IMR-90 (cell line): ENCODE measurements at regions not wholly inside any gene's neighbourhood (a gene's known extent, or its start where the extent isn't known, plus 50 kb on each side); places are given as distances from the start of the nearest gene placed in this dataset.

ENCODE experiments used
- ATAC-seq: fragments of 200-7000 bp; cut with Tn5 transposase; 2 replicates; pipeline ENCODE4 v1.9.1; 2020; ENCODE audit warnings: low read depth, mild to moderate bottlenecking, moderate library complexity
- BruUV-seq: library from RNA; stranded (reverse); fragments of 400-500 nt; replicated peaks from 2 replicates; lab custom pipeline; 2021; lab: Mats Ljungman, UMichigan
- CTCF ChIA-PET: fragments of 300-600 bp; formaldehyde crosslinking; extraction: SDS; loops from one replicate; lab custom pipeline; 2021; ENCODE audit warnings: antibody characterized with exemption; lab: Yijun Ruan, JAX
- POLR2A ChIA-PET: fragments of 300-600 bp; sonication (Branson Sonifier 250); formaldehyde crosslinking; loops from one replicate; lab custom pipeline; 2022; ENCODE audit warnings: antibody characterized with exemption; ENCODE audit not compliant: unreplicated experiment; lab: Charles Lee
- DNase-seq: peaks from one replicate; pipeline ENCODE4 v3.0.0; 2013
- H2AFZ ChIP-seq: replicated peaks from 2 replicates; pipeline ENCODE3; 2013; ENCODE audit warnings: low read length, mild to moderate bottlenecking; ENCODE audit not compliant: poor library complexity
- H2AK5ac ChIP-seq: 2 replicates; pipeline ENCODE4 v1.6.1; 2013; ENCODE audit warnings: low read depth, low read length, inconsistent platforms
- H2AK9ac ChIP-seq: replicated peaks from 2 replicates; pipeline ENCODE3; 2013; ENCODE audit warnings: mild to moderate bottlenecking, low read depth, low read length, moderate library complexity; ENCODE audit not compliant: poor library complexity
- H2BK120ac ChIP-seq: 2 replicates; pipeline ENCODE4 v1.6.1; 2013; ENCODE audit warnings: low read depth, low read length, inconsistent platforms
- H2BK15ac ChIP-seq: 3 replicates; pipeline ENCODE4 v1.6.1; 2013; ENCODE audit warnings: low read depth, low read length, inconsistent platforms
- H2BK20ac ChIP-seq: 2 replicates; pipeline ENCODE4 v1.6.1; 2013; ENCODE audit warnings: low read depth, mild to moderate bottlenecking, inconsistent platforms, low read length, moderate library complexity
- H2BK5ac ChIP-seq: 2 replicates; pipeline ENCODE4 v1.6.1; 2013; ENCODE audit warnings: mild to moderate bottlenecking, low read depth, low read length, inconsistent platforms; ENCODE audit not compliant: poor library complexity, severe bottlenecking
- H3K14ac ChIP-seq: replicated peaks from 2 replicates; pipeline ENCODE4 v1.6.1; 2013; ENCODE audit warnings: low read depth, low read length, inconsistent platforms
- H3K18ac ChIP-seq: 2 replicates; pipeline ENCODE4 v1.6.1; 2013; ENCODE audit warnings: low read depth, low read length, control low read depth
- H3K23ac ChIP-seq: 2 replicates; pipeline ENCODE4 v1.6.1; 2013; ENCODE audit warnings: low read depth, low read length, inconsistent platforms
- H3K27ac ChIP-seq: 2 replicates; pipeline ENCODE4 v1.5.1; 2013; ENCODE audit warnings: mild to moderate bottlenecking, control low read depth, low read length; ENCODE audit not compliant: insufficient read depth
- H3K27me3 ChIP-seq: 2 replicates; pipeline ENCODE4 v1.6.1; 2013; ENCODE audit warnings: low read length; ENCODE audit not compliant: control insufficient read depth, insufficient read depth
- H3K36me3 ChIP-seq: 2 replicates; pipeline ENCODE4 v1.6.1; 2013; ENCODE audit warnings: low read length, mixed read lengths; ENCODE audit not compliant: control insufficient read depth, insufficient read depth
- H3K4ac ChIP-seq: 2 replicates; pipeline ENCODE4 v1.6.1; 2013; ENCODE audit warnings: low read depth, low read length, inconsistent platforms
- H3K4me1 ChIP-seq: 2 replicates; pipeline ENCODE4 v1.6.1; 2013; ENCODE audit warnings: low read length, mixed read lengths; ENCODE audit not compliant: control insufficient read depth, insufficient read depth
- H3K4me2 ChIP-seq: 2 replicates; pipeline ENCODE4 v1.6.1; 2013; ENCODE audit warnings: low read depth, mild to moderate bottlenecking, control low read depth, low read length, moderate library complexity
- H3K4me3 ChIP-seq: 2 replicates; pipeline ENCODE4 v1.5.1; 2013; ENCODE audit warnings: low read depth, mild to moderate bottlenecking, control low read depth, low read length, moderate library complexity; ENCODE audit not compliant: insufficient read depth
- H3K56ac ChIP-seq: 2 replicates; pipeline ENCODE4 v1.6.1; 2013; ENCODE audit warnings: low read length, inconsistent platforms; ENCODE audit not compliant: insufficient read depth; ENCODE audit errors: extremely low read depth
- H3K79me1 ChIP-seq, 2 experiments: 2 replicates each; pipeline ENCODE4 v1.6.1; 2013; ENCODE audit warnings: low read length in 2 of 2, inconsistent platforms in 1 of 2, low read depth in 1 of 2
- H3K9ac ChIP-seq: 2 replicates; pipeline ENCODE4 v1.6.1; 2013; ENCODE audit warnings: low read depth, low read length, control low read depth
- H3K9me1 ChIP-seq: 2 replicates; pipeline ENCODE4 v1.6.1; 2013; ENCODE audit warnings: low read length, inconsistent platforms; ENCODE audit not compliant: insufficient read depth
- H3K9me3 ChIP-seq: 2 replicates; pipeline ENCODE4 v1.6.1; 2013; ENCODE audit warnings: low read length; ENCODE audit not compliant: control insufficient read depth, insufficient read depth
- H4K20me1 ChIP-seq: 2 replicates; pipeline ENCODE4 v1.6.1; 2013; ENCODE audit warnings: low read length, inconsistent platforms; ENCODE audit not compliant: insufficient read depth
- H4K5ac ChIP-seq: 2 replicates; pipeline ENCODE4 v1.6.1; 2013; ENCODE audit warnings: mild to moderate bottlenecking, low read depth, low read length, control low read depth
- H4K8ac ChIP-seq, 2 experiments: 2 replicates each; pipeline ENCODE4 v1.6.1; 2013; ENCODE audit warnings: low read depth in 2 of 2, low read length in 2 of 2, control low read depth in 1 of 2, inconsistent platforms in 1 of 2
- H4K91ac ChIP-seq: 2 replicates; pipeline ENCODE4 v1.6.1; 2013; ENCODE audit warnings: low read depth, low read length, inconsistent platforms; ENCODE audit not compliant: insufficient read depth
- BHLHE40 ChIP-seq: fragments of 150-350 bp; IDR thresholded peaks from 2 replicates; pipeline ENCODE4 v1.6.1; 2016; ENCODE audit warnings: mild to moderate bottlenecking, low read depth, low read length
- CEBPB ChIP-seq: IDR thresholded peaks from 2 replicates; pipeline ENCODE4 v1.6.1; 2012; ENCODE audit warnings: low read depth, low read length, improper control_type of control experiment
- CTCF ChIP-seq: conservative IDR thresholded peaks from 2 replicates; pipeline ENCODE4 v1.5.1; 2012; ENCODE audit warnings: mild to moderate bottlenecking, low read depth, low read length, improper control_type of control experiment
- ELK1 ChIP-seq: fragments of 150-350 bp; IDR thresholded peaks from 2 replicates; pipeline ENCODE4 v1.6.1; 2016; ENCODE audit warnings: low read depth, mild to moderate bottlenecking, low read length, moderate library complexity, borderline replicate concordance
- FOS ChIP-seq: fragments of 150-350 bp; IDR thresholded peaks from 2 replicates; pipeline ENCODE4 v1.6.1; 2016; ENCODE audit warnings: low read depth, low read length
- MAFK ChIP-seq: IDR thresholded peaks from 2 replicates; pipeline ENCODE4 v1.6.1; 2012; ENCODE audit warnings: low read depth, low read length, improper control_type of control experiment
- MAZ ChIP-seq: IDR thresholded peaks from 2 replicates; pipeline ENCODE4 v1.6.1; 2012; ENCODE audit warnings: low read depth, mild to moderate bottlenecking, low read length, improper control_type of control experiment, moderate library complexity, borderline replicate concordance
- MXI1 ChIP-seq: IDR thresholded peaks from 2 replicates; pipeline ENCODE4 v1.6.1; 2012; ENCODE audit warnings: low read depth, mild to moderate bottlenecking, low read length, moderate library complexity, borderline replicate concordance
- NFE2L2 ChIP-seq: fragments of 150-350 bp; IDR thresholded peaks from 2 replicates; pipeline ENCODE4 v1.6.1; 2016; ENCODE audit warnings: low read depth, mild to moderate bottlenecking, low read length
- POLR2A ChIP-seq: IDR thresholded peaks from 2 replicates; pipeline ENCODE4 v1.6.1; 2012; ENCODE audit warnings: mild to moderate bottlenecking, low read depth, low read length
- RAD21 ChIP-seq: IDR thresholded peaks from 2 replicates; pipeline ENCODE4 v1.6.1; 2012; ENCODE audit warnings: low read length, improper control_type of control experiment
- RCOR1 ChIP-seq: IDR thresholded peaks from 2 replicates; pipeline ENCODE4 v1.6.1; 2012; ENCODE audit warnings: mild to moderate bottlenecking, low read length, improper control_type of control experiment; ENCODE audit not compliant: insufficient replicate concordance
- RFX5 ChIP-seq: IDR thresholded peaks from 2 replicates; pipeline ENCODE4 v1.8.0; 2012; ENCODE audit warnings: low read depth, mild to moderate bottlenecking, low read length, moderate library complexity
- SMC3 ChIP-seq: fragments of 150-350 bp; IDR thresholded peaks from 2 replicates; pipeline ENCODE4 v1.6.1; 2016; ENCODE audit warnings: low read depth, mild to moderate bottlenecking, antibody characterized with exemption, low read length, moderate library complexity
- USF2 ChIP-seq: fragments of 150-350 bp; IDR thresholded peaks from 2 replicates; pipeline ENCODE4 v1.6.1; 2017; ENCODE audit warnings: mild to moderate bottlenecking, antibody characterized with exemption, low read length, low read depth
- WGBS, 2 experiments: methylation state at CpG; one replicate each; pipeline versions ENCODE4 v1.1.5 to v1.1.7; 2013; ENCODE audit warnings: missing lambda C conversion rate in 2 of 2; ENCODE audit not compliant: insufficient read length in 1 of 2; ENCODE audit errors: extremely low coverage in 2 of 2; 5-methylcytosine and 5-hydroxymethylcytosine counted together
- dilution Hi-C: fragments of 300-500 bp; cut with HindIII; formaldehyde crosslinking; loops from one replicate; pipeline ENCODE4 v1.14.3; 2018; ENCODE audit warnings: low sequenced_read_pairs; ENCODE audit not compliant: unreplicated experiment
- in situ Hi-C: fragments of 300-500 bp; cut with MboI; formaldehyde crosslinking; loops from 3 replicates; pipeline ENCODE4 v1.14.3; 2019; ENCODE audit warnings: low sequenced_read_pairs, inconsistent platforms, mixed read lengths
- intact Hi-C: fragments of 100-400 bp; cut with micrococcal nuclease; formaldehyde crosslinking; loops from 2 replicates; pipeline ENCODE4 v1.10.0; 2022

GRCh38 chr2:217279140-217279539 lies 419.3 kb upstream of the TNP1 start:
- WGBS, 2 experiments = 83% methylated on average over 2 of the region's 3 CpGs; no CpG with 5 or more reads in 1 of the 2 experiments
- no TSS peak for BruUV-seq
- H3K36me3 ChIP-seq = peaks cover 1% of the 10 kb centered on the region; the same call in 1 of the 2 replicates
- intact Hi-C loops (loop anchor here (1.0 to 5.0 kb wide), 8 partner anchors 48 to 582 kb away; no protein-coding TSS in a partner anchor), dilution Hi-C loops (no loop called here), in situ Hi-C loops (no loop called here)
- peak overlapping the region; percentile 66 for H3K9ac ChIP-seq
- H2BK5ac ChIP-seq = peak overlapping the region; percentile 100
- peak overlapping the region; percentile 98 for H2AK5ac ChIP-seq
- peak overlapping the region; percentile 91 for H3K27ac ChIP-seq
- no peak overlapping the region for H3K4me3 ChIP-seq
- peak overlapping the region; percentile 66 for H3K18ac ChIP-seq
- peak overlapping the region; percentile 4 for H2AK9ac ChIP-seq
- H3K56ac ChIP-seq = peak overlapping the region; percentile 98
- H4K8ac ChIP-seq = peak overlapping the region; percentile 97 to 99
- H4K20me1 ChIP-seq = no peaks in the 10 kb centered on the region
- no peaks in the 10 kb centered on the region for H3K9me3 ChIP-seq
- peaks cover 16% of the 10 kb centered on the region for H3K9me1 ChIP-seq
- peaks cover 14 to 24% of the 10 kb centered on the region in 2 experiments; a peak in 3 of 4 replicates for H3K79me1 ChIP-seq
- peak overlapping the region; percentile 50 for H4K5ac ChIP-seq
- POLR2A ChIA-PET = no interaction called here
- peak overlapping the region; percentile 99 for H3K14ac ChIP-seq
- CTCF ChIA-PET = interaction anchor here (0.9 kb wide), 1 partner anchor 434 kb away, joined by 4 read pairs; no protein-coding TSS in a partner anchor
- DNase-seq = peak; percentile 59
- ATAC-seq = peak; percentile 4
- peak overlapping the region; percentile 96 for H2BK15ac ChIP-seq
- H3K4me2 ChIP-seq = no peak overlapping the region; the same call in 1 of the 2 replicates
- no peaks in the 10 kb centered on the region for H3K27me3 ChIP-seq
- no peak overlapping the region for H2AFZ ChIP-seq
- H3K23ac ChIP-seq = peak overlapping the region; percentile 99
- H2BK20ac ChIP-seq = peak overlapping the region; percentile 100
- H3K4ac ChIP-seq = peak overlapping the region; percentile 99
- H2BK120ac ChIP-seq = peak overlapping the region; percentile 99
- peak overlapping the region; percentile 99 for H4K91ac ChIP-seq
- TF ChIP-seq RCOR1 (no peak), POLR2A (no peak), ELK1 (no peak), CTCF (no peak), MXI1 (no peak), RFX5 (no peak), MAZ (no peak), FOS (no peak), NFE2L2 (no peak), USF2 (no peak; the same call in 1 of the 2 replicates), SMC3 (no peak), RAD21 (no peak), CEBPB (no peak), MAFK (no peak), BHLHE40 (no peak)
- peaks cover 20% of the 10 kb centered on the region for H3K4me1 ChIP-seq
